ENCODE measurements at regions not wholly inside any gene's neighbourhood (a gene's known extent, or its start where the extent isn't known, plus 50 kb on each side); places are given as distances from the start of the nearest gene placed in this dataset.

- Histone ChIP-seq H3K27ac (no peak overlapping the region), H4K20me1 (ENCODE audit: insufficient read depth) (no peaks in the 10 kb centered on the region), H3F3A (ENCODE audit: insufficient read depth) (peaks cover 29% of the 10 kb centered on the region; the same call in 1 of the 2 replicates), H3K9me3 (ENCODE audit: low read depth) (no peaks in the 10 kb centered on the region), H2AFZ (no peak overlapping the region), H3K4me3 (no peak overlapping the region), H3K9ac (no peak overlapping the region), H3K36me3 (ENCODE audit: low read depth) (no peaks in the 10 kb centered on the region; the same call in 1 of the 2 replicates), H3K4me2 (ENCODE audit: unreplicated experiment) (no peak overlapping the region), H3K79me2 (ENCODE audit: insufficient read depth) (no peaks in the 10 kb centered on the region), H3K9me2 (ENCODE audit: insufficient read depth) (no peaks in the 10 kb centered on the region), H3K4me1 (ENCODE audit: insufficient read depth) (peaks cover 49% of the 10 kb centered on the region), H3K27me3 (replicated peaks; ENCODE audit: insufficient read depth) (no peaks in the 10 kb centered on the region)
- TF ChIP-seq EZH2 (IDR thresholded peaks at IDR 0.05; ENCODE audit: insufficient read depth, poor library complexity, severe bottlenecking), result no peak
- no peak for TF ChIP-seq EZH2phosphoT487 (IDR thresholded peaks at IDR 0.05; ENCODE audit: insufficient read depth, low read depth)
- DNase-seq, result no peak
- in situ Hi-C loops (cut with MboI), result no loop called here
- WGBS, 2 experiments (ENCODE audit: low coverage in 1 of 2, low lambda C conversion rate in 2 of 2, missing lambda C conversion rate in 2 of 2), result 24 to 42% methylated on average over 1 of the region's 1 CpG
These were observed 853.5 kb downstream of the METTL15 start for GRCh38 chr11:28961726-28962125.

- H3F3A ChIP-seq (ENCODE audit: insufficient read depth), result no peaks in the 10 kb centered on the region
- H4K20me1 ChIP-seq (ENCODE audit: insufficient read depth), result no peaks in the 10 kb centered on the region
- no peak overlapping the region for H3K4me2 ChIP-seq (ENCODE audit: unreplicated experiment)
- TF ChIP-seq EZH2 (IDR thresholded peaks at IDR 0.05; ENCODE audit: insufficient read depth, poor library complexity, severe bottlenecking) (no peak), EZH2phosphoT487 (IDR thresholded peaks at IDR 0.05; ENCODE audit: insufficient read depth, low read depth) (no peak)
- in situ Hi-C loops (cut with MboI), result no loop called here
- H3K9me3 ChIP-seq (ENCODE audit: low read depth), result no peaks in the 10 kb centered on the region
- no peak overlapping the region for H3K9ac ChIP-seq
- no peak for DNase-seq
- 24 to 31% methylated on average over 3 of the region's 3 CpGs for WGBS, 2 experiments (ENCODE audit: low coverage in 1 of 2, low lambda C conversion rate in 2 of 2, missing lambda C conversion rate in 2 of 2)
- no peak overlapping the region for H2AFZ ChIP-seq
- H3K4me1 ChIP-seq (ENCODE audit: insufficient read depth), result 0 out of 2 replicates have a peak, but pooled peaks cover 5% of the 10 kb centered on the region
- H3K4me3 ChIP-seq, result no peak overlapping the region
- no peak overlapping the region for H3K27ac ChIP-seq
- H3K36me3 ChIP-seq (ENCODE audit: low read depth), result no peaks in the 10 kb centered on the region; the same call in 1 of the 2 replicates
- H3K9me2 ChIP-seq (ENCODE audit: insufficient read depth), result no peaks in the 10 kb centered on the region
- no peaks in the 10 kb centered on the region for H3K27me3 ChIP-seq (replicated peaks; ENCODE audit: insufficient read depth)
- H3K79me2 ChIP-seq (ENCODE audit: insufficient read depth), result no peaks in the 10 kb centered on the region
These were observed 848.3 kb downstream of the METTL15 start for GRCh38 chr11:28956446-28956845.

GRCh38 chr11:28951191-28951590 is 843.0 kb downstream of the METTL15 start:
- Histone ChIP-seq H3K4me3 (no peak overlapping the region), H3K36me3 (ENCODE audit: low read depth) (no peaks in the 10 kb centered on the region), H2AFZ (no peak overlapping the region), H3K9me2 (ENCODE audit: insufficient read depth) (no peaks in the 10 kb centered on the region), H3K9me3 (ENCODE audit: low read depth) (no peaks in the 10 kb centered on the region), H3K4me2 (ENCODE audit: unreplicated experiment) (no peak overlapping the region), H3F3A (ENCODE audit: insufficient read depth) (no peaks in the 10 kb centered on the region), H3K27ac (no peak overlapping the region), H3K27me3 (replicated peaks; ENCODE audit: insufficient read depth) (no peaks in the 10 kb centered on the region), H3K9ac (no peak overlapping the region), H4K20me1 (ENCODE audit: insufficient read depth) (no peaks in the 10 kb centered on the region), H3K4me1 (ENCODE audit: insufficient read depth) (no peaks in the 10 kb centered on the region), H3K79me2 (ENCODE audit: insufficient read depth) (no peaks in the 10 kb centered on the region)
- TF ChIP-seq EZH2phosphoT487 (IDR thresholded peaks at IDR 0.05; ENCODE audit: insufficient read depth, low read depth) (no peak), EZH2 (IDR thresholded peaks at IDR 0.05; ENCODE audit: insufficient read depth, poor library complexity, severe bottlenecking) (no peak)
- in situ Hi-C loops (cut with MboI), result no loop called here
- no peak for DNase-seq
- 43 to 60% methylated on average over 1 of the region's 1 CpG for WGBS, 2 experiments (ENCODE audit: low coverage in 1 of 2, low lambda C conversion rate in 2 of 2, missing lambda C conversion rate in 2 of 2)

DNA sequence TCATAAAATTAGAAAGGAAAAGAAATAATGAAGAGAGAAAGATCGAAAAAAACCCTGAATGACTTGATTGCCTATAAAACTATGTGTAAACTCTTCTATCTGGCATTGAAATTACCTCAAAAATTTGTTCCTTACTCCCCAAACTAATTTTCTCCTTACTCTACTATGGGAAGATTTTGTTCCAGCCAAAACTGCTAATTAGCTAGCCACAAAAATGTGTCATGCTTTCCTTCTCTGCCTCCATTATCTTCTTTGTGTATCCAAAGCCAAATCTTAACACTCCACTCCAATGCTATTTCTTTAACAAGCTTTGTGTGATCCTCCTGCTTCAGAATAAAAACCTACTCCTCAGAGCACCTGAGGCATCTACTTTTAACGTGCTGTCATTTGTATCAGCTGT is 831.2 kb downstream of the METTL15 start:
- no peaks in the 10 kb centered on the region for H4K20me1 ChIP-seq (ENCODE audit: insufficient read depth)
- no peaks in the 10 kb centered on the region for H3K9me3 ChIP-seq (ENCODE audit: low read depth)
- no peak overlapping the region for H3K27ac ChIP-seq
- no peak overlapping the region for H3K4me3 ChIP-seq
- H3K79me2 ChIP-seq (ENCODE audit: insufficient read depth), result no peaks in the 10 kb centered on the region
- TF ChIP-seq EZH2phosphoT487 (IDR thresholded peaks at IDR 0.05; ENCODE audit: insufficient read depth, low read depth) (no peak), EZH2 (IDR thresholded peaks at IDR 0.05; ENCODE audit: insufficient read depth, poor library complexity, severe bottlenecking) (no peak)
- no peaks in the 10 kb centered on the region for H3F3A ChIP-seq (ENCODE audit: insufficient read depth)
- H3K4me1 ChIP-seq (ENCODE audit: insufficient read depth), result peaks cover 5% of the 10 kb centered on the region
- H3K9me2 ChIP-seq (ENCODE audit: insufficient read depth), result no peaks in the 10 kb centered on the region
- no peak overlapping the region for H3K9ac ChIP-seq
- 8 to 13% methylated on average over 2 of the region's 2 CpGs for WGBS, 2 experiments (ENCODE audit: low coverage in 1 of 2, low lambda C conversion rate in 2 of 2, missing lambda C conversion rate in 2 of 2)
- no peak overlapping the region for H3K4me2 ChIP-seq (ENCODE audit: unreplicated experiment)
- H2AFZ ChIP-seq, result no peak overlapping the region
- in situ Hi-C loops (cut with MboI), result no loop called here
- no peak for DNase-seq
- H3K27me3 ChIP-seq (replicated peaks; ENCODE audit: insufficient read depth), result no peaks in the 10 kb centered on the region
- no peaks in the 10 kb centered on the region for H3K36me3 ChIP-seq (ENCODE audit: low read depth)

GRCh38 chr11:28938091-28938490 is 829.9 kb downstream of the METTL15 start:
- Histone ChIP-seq H4K20me1 (ENCODE audit: insufficient read depth) (no peaks in the 10 kb centered on the region), H3K36me3 (ENCODE audit: low read depth) (no peaks in the 10 kb centered on the region), H3K4me2 (ENCODE audit: unreplicated experiment) (no peak overlapping the region), H2AFZ (no peak overlapping the region), H3K27ac (no peak overlapping the region), H3K9me2 (ENCODE audit: insufficient read depth) (no peaks in the 10 kb centered on the region), H3K9ac (no peak overlapping the region), H3K4me1 (ENCODE audit: insufficient read depth) (peaks cover 5% of the 10 kb centered on the region), H3K79me2 (ENCODE audit: insufficient read depth) (no peaks in the 10 kb centered on the region), H3K4me3 (no peak overlapping the region), H3F3A (ENCODE audit: insufficient read depth) (no peaks in the 10 kb centered on the region), H3K9me3 (ENCODE audit: low read depth) (no peaks in the 10 kb centered on the region), H3K27me3 (replicated peaks; ENCODE audit: insufficient read depth) (no peaks in the 10 kb centered on the region)
- in situ Hi-C loops (cut with MboI), result no loop called here
- no peak for TF ChIP-seq EZH2phosphoT487 (IDR thresholded peaks at IDR 0.05; ENCODE audit: insufficient read depth, low read depth)
- 57% methylated on average over 1 of the region's 1 CpG for WGBS, 2 experiments (ENCODE audit: low coverage in 1 of 2, low lambda C conversion rate in 2 of 2, missing lambda C conversion rate in 2 of 2)
- no peak for DNase-seq
